ENCODE measurements at regions not wholly inside any gene's neighbourhood (a gene's known extent, or its start where the extent isn't known, plus 50 kb on each side); places are given as distances from the start of the nearest gene placed in this dataset.
A peak's percentile ranks its signal among the peaks of the same experiment; 100 is the strongest.
"Not testable (repeated sequence)": the region's sequence is repeated elsewhere in the genome, so short reads cannot be mapped to it uniquely, and the experiment has no call there.

DNA sequence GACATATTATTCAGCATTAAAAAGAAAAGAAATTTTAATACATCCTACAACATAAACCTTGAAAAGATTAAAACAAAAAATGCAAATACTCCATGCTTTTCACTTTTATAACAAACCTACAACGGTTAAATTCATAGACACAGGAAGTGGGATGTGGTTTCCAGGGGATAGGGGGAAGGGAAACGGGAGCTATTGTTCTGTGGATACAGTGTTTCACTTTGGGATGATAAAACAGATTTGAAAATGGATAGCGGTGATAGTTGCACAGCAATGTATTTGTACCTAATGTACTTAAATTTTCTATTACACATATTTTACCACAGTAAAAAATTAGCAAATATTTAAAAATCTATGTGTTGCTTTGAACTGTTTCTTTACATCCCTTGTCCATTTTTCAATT, 368.0 kb downstream of the CDY2B start:
- not testable (repeated sequence) for DNase-seq (ENCODE audit: low spot score)

DNA sequence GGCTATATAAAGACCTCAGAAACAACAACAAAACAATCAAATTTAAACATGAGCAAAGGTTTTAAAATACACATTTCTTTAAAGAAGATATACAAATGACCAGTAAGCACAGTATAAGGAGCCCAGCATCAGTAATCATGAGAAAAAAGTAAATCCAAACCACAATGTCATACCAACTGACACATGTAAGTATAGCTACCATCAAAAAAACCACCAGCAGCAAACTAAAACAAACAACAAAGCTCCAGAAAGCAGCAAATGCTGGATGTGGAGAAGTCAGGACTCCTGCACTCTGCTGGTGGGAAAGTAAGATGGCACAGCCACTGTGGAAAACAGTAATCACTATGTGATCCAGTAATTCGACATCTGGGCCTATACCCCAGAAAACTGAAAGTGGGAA, 368.5 kb downstream of the CDY2B start:
- not testable (repeated sequence) for DNase-seq (ENCODE audit: low spot score)

DNA sequence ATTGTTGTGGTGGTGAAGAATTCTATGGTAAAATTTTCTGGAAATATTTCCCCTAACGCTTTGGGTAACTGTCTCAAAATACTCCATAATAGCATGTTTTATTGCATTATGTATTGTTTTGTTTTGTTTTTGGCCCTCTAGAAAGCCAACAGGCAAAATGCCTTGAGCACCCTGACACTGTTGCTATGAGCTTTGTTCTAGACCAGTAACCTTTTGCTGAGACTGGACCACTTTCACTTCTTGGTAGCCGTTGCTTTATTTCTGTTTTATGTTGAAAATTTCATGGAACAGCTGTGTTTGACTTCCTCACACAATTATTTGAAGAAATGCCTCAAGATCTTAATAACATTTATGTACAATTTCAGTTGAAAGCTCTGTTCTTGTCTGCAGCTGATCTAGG, 374.2 kb downstream of the CDY2B start:
- DNase-seq (ENCODE audit: low spot score): not testable (repeated sequence)

DNA sequence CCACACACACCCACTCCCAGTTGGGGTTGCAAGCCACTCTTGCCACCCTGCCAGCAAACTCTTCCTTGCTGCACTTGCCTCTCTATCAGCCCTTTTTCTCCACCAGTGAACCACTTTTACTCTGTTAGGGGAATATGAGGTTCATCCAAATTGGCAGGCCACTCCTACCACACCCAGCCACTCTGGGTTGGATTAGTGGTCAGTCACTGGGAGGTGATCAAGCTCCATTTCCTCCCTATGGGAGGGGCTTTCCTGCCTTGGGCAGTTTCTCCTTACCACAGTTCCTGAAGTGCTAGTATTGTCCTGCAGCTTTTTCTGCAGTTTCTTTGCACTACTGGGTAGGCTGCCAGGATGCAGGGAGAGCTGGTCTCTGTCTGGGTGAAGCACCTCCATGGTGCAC, 395.3 kb downstream of the CDY2B start:
- not testable (repeated sequence) for DNase-seq (ENCODE audit: low spot score)

DNA sequence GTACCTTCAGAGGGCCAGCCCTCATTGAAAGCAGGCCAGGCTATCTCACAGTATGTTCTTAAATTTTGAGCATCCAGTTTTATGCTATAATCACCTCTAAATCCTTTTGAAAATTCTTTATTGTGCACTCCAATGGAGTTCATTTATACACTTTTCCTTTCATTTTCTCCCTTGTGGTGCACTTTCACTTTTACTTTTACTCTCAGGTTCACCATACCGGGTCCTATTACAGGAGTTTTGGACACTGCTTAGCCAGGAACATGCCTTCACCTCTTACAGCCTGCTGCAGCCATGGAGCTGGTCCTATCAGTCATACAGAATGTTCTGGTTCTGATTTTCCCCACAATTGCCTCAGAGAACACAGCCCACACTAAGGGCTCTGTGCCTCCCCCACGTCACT, 395.9 kb downstream of the CDY2B start:
- not testable (repeated sequence) for DNase-seq (ENCODE audit: low spot score)

DNA sequence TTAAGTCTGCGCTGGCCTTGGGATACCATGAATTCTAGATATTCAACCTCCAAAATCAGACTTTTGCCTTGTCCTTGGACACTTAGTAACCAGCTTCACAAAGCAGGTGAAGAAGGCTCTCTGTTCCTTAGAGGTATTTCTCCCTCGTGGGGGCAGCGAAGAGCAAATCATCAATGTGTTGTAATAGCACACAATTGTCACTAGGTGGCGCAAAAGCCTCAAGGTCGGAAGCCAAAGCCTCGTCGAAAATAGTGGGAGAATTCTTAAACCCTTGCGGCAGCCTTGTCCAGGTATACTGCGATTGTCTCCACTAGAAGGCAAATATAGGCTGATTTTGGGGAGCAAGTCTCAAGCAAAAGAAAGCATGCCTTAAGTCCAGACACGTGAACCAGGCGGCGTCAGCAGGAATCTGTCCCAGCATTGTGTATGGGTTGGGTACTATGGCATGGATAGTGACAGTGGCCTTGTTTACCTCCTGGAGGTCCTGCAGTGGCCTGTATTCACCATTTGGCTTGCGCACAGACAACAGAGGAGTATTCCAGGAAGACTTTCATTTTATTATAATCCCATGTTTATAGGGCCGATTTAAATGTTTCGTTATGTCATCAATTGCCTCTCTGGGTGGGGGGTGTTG, 398.5 kb downstream of the CDY2B start:
- DNase-seq (ENCODE audit: low spot score): not testable (repeated sequence)

DNA sequence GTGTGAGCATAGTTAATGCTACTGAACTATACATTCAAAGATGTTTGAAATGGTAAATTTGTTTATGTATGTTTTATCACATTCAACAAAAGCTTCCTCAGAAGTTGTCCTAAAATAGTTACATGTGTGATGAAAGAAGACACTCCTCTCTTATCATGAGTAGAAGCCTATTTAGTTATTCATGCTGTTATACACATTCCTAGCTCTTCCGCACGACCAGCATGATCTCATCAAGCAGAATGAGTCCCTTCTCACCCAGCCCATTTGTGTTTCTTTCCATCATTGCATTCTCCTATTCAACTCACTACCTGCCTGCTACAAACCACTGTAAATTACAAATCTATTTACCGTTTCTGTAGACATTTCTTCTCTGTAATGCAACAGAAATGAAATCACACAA, 408.0 kb downstream of the CDY2B start:
- not testable (repeated sequence) for DNase-seq (ENCODE audit: low spot score)

DNA sequence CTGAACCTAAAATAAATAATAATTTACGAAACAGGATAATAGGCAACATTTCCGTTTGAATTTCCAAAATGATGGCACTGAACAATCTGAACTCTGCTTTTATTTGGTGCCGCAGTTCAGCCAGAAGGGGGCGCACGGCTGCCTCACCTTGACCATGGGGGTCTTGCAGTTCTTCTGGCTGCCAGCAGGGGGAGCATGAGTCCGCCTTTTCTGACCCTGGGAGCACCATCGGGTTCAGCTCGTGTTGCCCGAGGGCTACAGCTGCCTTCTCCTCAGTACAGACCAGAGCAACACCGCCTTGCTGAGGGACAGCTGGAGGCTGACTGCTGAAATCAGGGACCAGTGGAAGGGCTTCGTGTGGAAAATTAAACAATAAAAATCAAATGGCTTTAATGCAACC, 420.3 kb downstream of the CDY2B start:
- not testable (repeated sequence) for DNase-seq (ENCODE audit: low spot score)

DNA sequence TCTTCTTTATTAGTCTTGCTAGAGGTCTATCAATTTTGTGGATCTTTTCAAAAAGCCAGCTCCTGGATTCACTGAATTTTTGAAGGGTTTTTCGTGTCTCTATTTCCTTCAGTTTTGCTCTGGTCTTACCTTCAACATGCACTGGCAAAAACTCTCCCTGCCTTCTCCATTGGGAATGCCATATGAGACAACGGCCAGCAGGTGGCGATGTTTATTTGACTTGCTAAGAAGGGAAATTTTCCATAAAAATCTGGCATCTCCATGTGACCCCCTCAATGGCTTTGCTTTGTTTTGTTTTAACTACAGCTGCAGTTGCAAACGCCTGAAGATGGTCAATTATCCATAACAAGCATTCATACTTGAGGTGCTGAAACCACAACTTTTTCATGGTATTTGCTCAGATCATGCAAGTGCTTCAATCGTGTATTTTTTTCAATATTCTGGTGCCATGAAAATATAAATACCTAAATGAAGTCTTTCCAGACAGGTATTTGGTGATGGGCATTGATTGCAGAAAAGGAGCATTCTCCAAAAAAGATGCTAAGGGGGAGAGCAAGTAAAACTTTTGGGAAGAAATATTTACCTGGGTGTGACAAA, 449.4 kb downstream of the CDY2B start:
- peak; percentile 1 for DNase-seq (ENCODE audit: low spot score)
- TF ChIP-seq, protein P1, sequence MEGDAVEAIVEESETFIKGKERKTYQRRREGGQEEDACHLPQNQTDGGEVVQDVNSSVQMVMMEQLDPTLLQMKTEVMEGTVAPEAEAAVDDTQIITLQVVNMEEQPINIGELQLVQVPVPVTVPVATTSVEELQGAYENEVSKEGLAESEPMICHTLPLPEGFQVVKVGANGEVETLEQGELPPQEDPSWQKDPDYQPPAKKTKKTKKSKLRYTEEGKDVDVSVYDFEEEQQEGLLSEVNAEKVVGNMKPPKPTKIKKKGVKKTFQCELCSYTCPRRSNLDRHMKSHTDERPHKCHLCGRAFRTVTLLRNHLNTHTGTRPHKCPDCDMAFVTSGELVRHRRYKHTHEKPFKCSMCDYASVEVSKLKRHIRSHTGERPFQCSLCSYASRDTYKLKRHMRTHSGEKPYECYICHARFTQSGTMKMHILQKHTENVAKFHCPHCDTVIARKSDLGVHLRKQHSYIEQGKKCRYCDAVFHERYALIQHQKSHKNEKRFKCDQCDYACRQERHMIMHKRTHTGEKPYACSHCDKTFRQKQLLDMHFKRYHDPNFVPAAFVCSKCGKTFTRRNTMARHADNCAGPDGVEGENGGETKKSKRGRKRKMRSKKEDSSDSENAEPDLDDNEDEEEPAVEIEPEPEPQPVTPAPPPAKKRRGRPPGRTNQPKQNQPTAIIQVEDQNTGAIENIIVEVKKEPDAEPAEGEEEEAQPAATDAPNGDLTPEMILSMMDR (IDR thresholded peaks at IDR 0.05; ENCODE audit: extremely low read depth, missing control alignments): no peak

DNA sequence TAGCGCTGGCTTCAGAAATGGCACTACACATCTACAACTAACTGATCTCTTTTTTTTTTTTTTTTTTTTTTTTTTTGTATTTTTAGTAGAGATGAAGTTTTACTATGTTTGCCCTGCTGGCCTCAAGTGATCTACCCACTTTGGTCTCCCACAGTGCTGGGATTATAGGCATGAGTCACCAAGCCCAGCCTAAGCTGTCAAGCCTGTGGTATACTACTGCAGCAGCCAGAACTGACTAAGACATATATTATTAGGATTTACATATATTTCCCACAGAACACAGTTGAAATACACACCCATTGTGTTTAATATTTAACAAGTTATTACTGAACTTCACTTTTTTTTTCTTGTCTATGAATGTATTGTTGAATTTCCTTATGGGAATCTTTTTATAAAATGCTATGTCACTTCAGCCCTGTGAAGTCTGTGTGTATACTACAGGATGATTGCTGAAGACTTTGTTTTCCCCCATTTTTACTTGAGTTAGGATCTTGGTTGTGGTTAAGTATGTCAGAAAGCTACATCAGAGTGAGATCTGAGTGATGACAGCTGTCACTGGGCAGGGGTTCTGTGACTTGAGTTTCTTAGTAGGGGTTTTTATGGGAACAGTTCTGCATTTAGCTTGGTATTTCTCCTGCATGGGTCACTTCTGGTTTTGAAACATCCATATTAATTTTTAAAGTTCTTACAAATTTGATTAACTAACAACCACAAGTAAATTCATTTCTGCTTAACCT, 481.5 kb downstream of the CDY2B start:
- TF ChIP-seq, protein P1 (IDR thresholded peaks at IDR 0.05; ENCODE audit: extremely low read depth, missing control alignments): no peak
- DNase-seq (ENCODE audit: low spot score): no peak

DNA sequence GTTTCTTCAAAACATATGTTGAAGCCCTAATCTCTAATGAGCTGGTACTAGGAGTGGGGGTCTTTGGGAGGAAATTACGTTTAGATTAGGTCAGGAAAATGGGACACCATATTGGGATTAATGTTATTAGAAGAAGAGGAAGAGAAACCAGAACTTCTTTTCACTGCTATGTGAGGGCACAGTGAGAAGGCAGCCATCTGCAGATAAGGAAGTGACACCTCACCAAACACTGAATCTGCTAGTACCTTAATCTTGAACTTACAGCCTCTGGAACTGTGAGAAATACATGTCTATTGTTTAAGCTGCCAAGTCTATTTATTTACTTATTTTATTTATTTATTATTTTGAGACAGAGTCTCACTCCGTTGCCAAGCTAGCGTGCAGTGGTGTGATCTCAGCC, 482.4 kb downstream of the CDY2B start:
- DNase-seq (ENCODE audit: low spot score): no peak
- TF ChIP-seq, protein P1 (IDR thresholded peaks at IDR 0.05; ENCODE audit: extremely low read depth, missing control alignments): no peak

DNA sequence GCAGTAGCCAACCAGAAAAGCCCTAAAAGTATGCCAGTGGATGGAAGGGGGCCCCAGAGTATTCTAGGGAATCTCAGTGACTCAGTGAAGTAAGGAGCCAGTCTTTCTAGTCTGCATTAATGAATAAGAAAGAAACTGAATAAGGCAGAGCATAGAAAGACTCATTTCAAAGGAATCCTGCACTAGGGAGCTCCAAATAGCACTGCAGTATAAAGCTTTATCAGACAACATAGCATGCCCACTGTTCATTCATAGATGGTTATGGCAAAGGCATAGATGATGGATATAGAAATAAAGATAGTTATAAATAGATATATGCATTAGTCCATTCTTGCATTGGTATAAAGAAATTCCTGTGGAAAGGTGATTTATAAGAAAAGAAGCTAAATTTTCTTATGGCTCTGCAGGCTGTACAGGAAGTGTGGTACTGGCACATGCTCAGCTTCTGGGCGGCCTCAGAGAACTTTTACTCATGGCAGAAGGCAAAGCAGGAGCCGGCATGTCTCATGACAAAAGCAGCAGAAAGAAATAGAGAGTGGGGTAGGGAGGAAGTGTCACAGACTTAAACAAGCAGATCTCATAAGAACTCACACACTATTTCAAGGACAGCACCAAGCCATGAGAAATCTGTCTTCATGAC, 498.5 kb downstream of the CDY2B start:
- TF ChIP-seq, protein P1 (IDR thresholded peaks at IDR 0.05; ENCODE audit: extremely low read depth, missing control alignments): no peak
- no peak for DNase-seq (ENCODE audit: low spot score)
